ENCODE measurements at regions not wholly inside any gene's neighbourhood (a gene's known extent, or its start where the extent isn't known, plus 50 kb on each side); places are given as distances from the start of the nearest gene placed in this dataset.

- DNase-seq, result no peak
Observed at GRCh38 chr22:48874956-48875355, 952.7 kb downstream of the BRD1 start.

GRCh38 chr22:48873191-48873520 lies 954.5 kb downstream of the BRD1 start:
- DNase-seq, result no peak

DNA sequence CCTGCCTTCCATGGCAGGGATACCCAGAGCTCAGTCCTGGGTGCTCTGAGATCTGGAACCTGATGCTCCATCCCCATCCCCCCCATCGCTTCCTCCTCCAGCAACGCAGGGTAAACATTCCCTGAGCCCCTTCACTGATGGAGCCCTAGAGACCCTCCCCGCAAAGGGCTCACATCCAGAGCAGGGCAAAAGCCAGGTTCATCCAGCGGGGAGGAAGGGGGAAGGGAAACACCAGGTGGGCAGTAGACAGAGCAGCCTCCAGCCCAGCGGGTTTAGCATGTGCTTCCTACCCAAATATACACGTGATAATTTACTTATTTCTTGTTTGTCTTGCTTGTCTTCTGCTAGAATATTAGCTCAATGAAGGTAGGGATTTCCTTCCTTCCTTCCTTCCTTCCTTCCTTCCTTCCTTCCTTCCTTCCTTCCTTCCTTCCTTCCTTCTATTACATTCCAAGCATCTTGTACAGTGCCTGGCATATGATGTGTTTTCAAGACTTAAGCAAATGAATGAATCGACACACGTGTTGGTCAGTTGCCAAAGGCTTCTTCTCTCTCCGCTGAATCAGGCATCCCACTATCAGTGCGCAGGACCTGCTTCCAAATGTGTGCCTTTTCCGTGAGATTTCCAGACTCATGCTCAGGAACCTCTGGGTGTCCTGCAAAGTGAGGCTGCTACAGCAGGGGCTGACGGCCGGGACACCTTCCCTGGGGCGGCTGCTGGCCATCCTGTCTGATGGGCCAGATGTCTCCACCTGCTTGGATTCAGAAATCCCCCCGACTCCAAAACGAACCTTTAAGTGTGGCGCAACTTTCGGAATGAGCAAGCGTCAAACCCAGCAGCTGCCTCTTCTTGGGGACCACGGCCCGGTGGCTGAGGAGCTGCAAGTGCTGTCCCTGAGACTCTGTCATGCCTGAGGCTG lies 955.1 kb downstream of the BRD1 start:
- no peak for DNase-seq

GRCh38 chr22:48871176-48871840 lies 956.4 kb downstream of the BRD1 start:
- no peak for DNase-seq

- no peak for DNase-seq
Observed at GRCh38 chr22:48870436-48870835, 957.2 kb downstream of the BRD1 start.

DNA sequence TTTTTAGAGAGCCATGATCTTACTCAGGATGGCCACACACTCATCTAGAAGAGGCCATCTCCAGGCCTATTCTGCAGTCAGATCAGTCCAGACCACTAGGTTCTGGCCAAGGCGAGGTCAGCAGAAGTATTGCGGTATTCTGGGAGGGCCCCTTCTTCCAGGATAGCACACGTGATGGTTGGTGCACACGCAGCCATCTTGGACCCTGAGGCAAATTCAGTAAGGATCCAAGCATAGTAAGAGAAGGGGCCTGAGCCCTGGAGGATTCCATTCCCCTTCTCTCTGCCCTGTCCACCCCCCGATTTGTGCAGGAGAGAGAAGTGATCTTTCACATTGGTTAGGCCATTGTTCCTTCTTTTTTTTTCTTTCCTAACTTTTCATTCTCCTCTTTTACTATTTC lies 957.9 kb downstream of the BRD1 start:
- no peak for DNase-seq

DNA sequence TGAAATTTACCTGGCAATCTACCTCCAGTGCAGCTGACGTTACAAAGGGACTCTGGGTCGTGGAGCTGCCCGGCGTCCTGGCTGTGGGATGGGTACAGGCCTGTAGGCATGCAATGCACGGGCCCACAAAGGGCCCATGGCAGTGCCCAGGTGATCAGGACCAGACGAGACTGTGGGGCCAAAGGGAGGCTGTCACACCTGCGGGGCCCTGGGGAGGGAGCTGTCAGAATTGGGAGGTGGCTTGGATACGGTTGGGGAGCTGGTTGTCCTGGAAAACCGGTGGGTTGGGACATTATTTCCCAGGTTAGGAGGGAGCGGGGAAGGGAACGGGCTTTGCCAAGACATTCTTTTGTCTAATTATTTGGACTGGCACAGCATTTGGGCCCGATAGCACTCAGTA lies 958.5 kb downstream of the BRD1 start:
- DNase-seq, result no peak

GRCh38 chr22:48868554-48868953 lies 959.1 kb downstream of the BRD1 start:
- no peak for DNase-seq

DNA sequence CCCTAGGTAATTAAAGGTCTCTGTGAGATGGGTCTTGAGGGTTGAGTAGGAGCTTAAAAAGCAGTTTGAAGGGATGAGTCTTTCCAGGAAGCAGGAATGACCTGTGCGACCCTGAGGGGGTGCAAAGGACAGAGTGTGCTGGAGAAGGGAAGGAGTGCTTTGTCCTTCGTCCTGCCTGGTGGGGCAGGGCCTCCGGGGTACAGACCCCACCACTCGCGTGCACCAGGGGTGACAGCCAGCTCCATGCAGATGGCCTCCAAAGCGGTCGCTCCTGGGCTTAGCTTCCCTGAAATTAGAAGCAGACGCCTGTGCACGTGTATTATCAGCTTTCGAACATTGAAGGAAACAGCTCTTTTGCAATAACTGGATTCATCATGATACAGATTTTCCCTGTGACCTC lies 959.8 kb downstream of the BRD1 start:
- DNase-seq, result no peak

GRCh38 chr22:48866906-48867681 lies 960.6 kb downstream of the BRD1 start:
- no peak for DNase-seq

DNA sequence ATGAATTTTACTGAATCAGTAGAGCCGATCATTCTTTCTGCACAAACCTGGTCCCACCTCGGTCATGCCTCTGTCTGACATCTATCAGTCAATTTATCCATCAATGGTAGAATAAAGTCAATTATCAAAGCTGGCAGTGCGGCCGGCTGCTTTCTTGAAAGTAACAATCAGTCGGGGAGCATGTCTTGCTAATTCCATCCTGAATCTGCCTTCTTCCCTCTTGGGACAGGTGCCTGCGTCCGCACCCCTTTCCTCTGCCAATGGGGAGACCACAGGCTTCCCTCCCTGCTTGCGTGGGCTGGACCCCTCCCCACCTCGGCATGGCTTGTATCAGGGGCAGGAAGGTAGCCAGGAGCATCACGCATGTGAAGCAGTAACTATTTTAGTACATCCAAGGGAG lies 962.9 kb downstream of the BRD1 start:
- DNase-seq, result no peak

GRCh38 chr22:48863965-48864528 lies 963.6 kb downstream of the BRD1 start:
- no peak for DNase-seq

DNA sequence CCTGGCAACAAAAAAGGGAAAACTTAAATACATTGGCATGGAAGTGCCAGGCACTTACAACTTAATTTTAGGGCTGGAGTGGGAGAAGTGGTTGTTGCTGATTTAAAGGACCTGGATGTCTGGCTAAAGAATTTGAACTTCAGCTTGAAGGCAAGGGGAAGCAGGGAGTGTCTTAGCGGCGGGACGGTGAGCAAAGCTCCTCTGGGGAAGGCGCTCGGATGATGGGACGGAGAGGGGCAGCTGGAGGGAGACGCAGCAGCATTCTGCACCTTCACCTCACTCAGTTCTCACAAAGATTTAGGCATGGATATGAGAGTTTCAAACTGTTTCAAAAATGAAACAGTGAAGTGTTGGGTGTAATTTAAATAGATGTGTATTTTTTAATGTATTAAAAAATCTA lies 967.1 kb downstream of the BRD1 start:
- no peak for DNase-seq

DNA sequence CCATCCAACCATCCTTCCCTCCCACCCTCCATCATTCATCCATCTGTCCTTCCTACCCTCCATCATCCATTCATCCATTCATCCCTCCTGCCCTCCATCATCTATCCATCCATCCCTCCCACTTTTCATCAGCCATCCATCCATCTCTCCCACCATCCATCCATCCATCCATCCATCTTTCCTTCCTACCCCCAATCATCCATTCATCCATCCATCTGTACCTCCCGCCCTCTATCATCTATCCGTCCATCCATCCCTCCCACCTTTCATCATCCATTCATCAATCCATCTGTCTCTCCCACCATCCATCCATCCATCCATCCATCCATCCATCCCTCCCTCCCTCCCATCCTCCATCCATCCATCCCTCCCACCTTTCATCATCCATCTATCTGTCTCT lies 968.8 kb downstream of the BRD1 start:
- DNase-seq, result no peak

DNA sequence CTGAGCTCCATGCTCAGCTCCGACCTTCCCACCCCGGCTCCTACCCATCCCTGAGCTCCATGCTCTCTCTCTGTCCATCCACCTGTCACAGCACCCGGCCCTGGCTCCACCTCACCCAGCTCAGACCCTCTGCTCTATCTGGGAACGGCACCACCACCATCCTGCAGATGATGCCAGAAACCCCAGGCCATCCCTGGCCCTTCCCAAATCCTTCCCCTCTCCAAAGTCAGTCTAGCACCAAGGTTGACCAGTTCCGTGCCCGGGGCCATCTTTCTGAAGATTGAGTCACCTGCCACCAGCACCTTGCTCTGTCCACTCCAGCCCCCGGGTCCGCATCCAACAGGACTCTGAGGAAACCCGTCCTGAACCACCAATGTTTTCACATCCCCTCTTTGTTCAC lies 969.6 kb downstream of the BRD1 start:
- no peak for DNase-seq

DNA sequence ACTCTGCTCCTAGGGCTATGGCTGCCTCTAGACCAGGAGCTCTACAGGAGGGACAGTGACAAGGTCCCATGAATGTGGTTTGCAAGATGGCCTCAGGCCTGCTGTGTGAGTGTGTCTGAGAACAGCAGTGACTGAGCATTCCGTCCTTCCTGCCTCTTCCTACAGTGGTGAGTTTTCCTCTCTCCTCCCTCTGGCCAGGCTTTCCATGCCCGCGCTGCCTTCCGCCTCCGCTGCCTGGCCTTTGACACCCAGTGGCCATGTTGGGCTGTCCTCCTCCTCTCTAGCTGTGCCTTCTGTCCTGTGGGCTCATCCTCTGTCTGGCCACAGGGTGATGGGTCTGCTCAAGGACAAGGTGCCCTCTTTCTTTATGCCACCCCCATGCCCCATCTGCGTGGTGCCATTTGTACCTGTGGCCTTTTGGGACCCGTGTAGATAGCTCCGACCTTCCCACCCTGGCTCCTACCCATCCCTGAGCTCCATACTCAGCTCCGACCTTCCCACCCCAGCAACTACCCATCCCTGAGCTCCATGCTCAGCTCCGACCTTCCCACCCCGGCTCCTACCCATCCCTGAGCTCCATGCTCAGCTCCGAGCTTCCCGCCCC lies 970.4 kb downstream of the BRD1 start:
- DNase-seq, result no peak

DNA sequence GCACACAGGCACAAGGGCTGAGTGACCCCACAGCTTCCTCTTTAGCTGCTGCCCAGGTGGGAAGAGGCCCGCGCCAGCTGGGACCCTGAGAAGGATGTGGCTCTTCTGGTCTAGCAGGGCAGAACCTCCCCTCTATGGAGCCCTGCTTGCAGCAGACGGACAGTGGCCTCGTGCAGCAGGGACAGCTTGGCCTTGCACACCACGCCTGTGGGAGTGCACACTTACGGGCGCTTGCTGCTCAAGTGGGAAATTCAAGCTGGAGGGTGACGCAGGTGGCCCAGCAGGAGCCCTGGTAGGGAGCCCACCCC lies 971.4 kb downstream of the BRD1 start:
- DNase-seq, result no peak

- DNase-seq, result no peak
Observed at GRCh38 chr22:48855593-48856307, 971.9 kb downstream of the BRD1 start.

DNA sequence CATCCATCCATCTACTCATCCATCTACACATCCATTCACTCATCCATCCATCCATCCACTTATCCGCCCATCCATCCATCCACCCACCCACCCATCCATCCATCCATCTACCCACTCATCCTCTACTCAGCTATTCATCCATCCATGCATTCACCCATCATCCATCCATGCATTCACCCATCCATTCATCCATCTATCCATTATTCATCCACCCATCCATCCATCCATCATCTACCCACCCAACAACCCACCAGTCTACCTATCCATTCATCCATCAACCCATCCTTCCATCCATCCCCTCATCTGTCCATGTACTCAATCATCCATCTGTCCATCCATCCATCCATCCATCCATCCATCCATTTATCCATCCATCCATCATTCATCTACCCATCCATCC lies 972.7 kb downstream of the BRD1 start:
- no peak for DNase-seq

DNA sequence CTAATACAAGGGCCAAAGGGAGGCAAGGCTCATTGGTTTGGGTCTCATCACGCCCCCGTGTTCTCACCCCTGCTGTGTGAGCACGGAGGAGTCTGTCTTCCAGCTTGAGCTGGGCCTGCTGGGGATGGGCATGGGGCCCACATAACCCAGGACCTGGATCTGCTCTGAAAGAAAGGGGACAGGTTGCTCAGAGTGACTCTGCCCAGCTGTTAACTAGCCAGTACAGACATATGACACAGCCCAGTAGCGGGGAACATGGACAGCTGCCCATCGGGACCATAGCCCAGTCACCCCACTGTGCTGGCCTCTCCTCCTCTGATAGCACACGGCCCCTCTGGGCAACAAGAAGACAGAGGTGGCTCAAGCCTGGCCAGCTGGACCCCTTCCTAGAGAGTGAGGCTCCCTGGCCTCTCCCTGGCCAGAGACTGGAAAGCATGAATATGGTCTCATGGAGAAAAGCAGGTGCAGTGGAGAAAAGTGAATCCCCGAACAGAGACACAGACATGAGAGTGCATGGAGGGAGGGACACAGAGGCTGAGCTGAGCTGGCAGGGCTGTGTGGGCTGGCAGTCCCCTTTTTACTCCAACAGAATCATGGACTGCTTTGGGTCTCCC lies 973.9 kb downstream of the BRD1 start:
- no peak for DNase-seq

DNA sequence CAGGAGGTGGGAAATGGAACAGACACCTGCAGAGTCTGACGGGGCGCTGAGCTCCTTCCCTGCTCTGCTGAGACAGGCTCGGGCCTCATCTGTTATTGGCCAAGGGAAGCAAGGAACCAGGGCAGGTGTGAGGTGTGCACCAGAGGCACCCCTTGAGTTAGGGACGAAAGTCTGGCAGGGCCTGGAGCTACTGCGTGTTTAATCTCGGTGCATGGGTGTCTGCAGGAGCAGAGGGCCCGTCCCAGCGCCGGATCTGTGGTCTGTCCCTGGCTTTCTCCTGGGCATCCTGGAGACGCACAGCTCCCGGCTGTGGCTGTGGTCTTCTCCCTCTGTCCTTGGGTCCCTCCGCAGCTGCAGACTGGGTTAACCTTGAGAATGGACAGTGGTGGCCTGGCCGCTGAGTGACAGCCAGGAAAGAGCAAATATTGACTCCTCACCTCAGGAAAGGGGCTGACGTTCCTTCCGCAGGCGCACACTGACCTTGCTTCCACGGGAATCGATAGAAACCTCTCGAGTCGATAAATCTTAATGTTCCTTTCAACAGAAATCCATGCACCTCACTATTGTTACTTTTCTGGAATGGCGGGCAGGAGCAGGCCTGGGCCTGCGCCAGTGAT lies 975.6 kb downstream of the BRD1 start:
- DNase-seq, result no peak
